ENCODE measurements at regions not wholly inside any gene's neighbourhood (a gene's known extent, or its start where the extent isn't known, plus 50 kb on each side); places are given as distances from the start of the nearest gene placed in this dataset.

DNA sequence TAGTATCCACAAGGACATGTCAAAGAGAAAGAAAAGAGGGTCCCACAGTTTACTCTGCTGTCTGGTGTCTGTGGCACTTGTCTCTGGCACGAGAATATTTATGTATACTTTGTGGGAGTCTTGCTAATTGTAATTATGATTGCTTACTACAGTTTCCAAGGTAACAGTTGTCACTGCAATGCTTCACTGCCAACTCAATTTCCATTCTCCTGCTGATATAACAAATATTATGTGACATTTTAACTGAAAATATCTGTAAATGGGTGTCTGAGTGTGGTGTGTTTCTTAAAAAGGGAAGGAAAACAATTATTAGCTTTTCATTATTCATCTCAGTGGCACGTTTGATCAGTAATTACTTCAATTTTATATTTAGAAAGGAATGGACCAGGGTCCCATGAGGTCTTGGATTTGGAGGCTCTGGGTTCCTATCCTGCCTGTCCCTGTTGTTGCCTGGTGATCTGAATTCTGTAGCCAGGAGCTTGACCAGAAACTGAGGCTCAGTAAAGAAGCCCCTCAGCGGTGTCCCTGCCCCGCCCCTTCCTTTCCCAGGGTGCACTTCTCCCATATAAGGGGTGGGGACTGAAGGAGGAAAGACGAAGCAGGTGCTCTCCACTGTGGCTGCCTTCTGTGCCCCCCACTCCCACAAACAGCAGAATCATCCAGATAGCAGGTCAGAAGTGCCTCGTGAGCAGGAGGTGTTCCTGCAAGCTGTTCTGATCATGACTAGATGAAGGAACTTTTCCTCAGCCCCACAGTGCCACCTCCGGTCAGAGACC, 137.3 kb upstream of the KIF2A start:
- H3K23me2 ChIP-seq (ENCODE audit: low read depth, low read length): no peaks in the 10 kb centered on the region; the same call in 1 of the 2 replicates
- ChIA-PET POLR2A (ENCODE audit: partially characterized antibody) (no interaction called here), CTCF (ENCODE audit: partially characterized antibody) (interaction anchor here (2.0 kb wide), 1 partner anchor 10 kb away, joined by 4 read pairs; no protein-coding TSS in a partner anchor)
- H2AFZ ChIP-seq (ENCODE audit: low read length): no peak overlapping the region
- 91% methylated on average over 7 of the region's 7 CpGs; no CpG with 5 or more reads in 1 of the 2 experiments for WGBS, 2 experiments (ENCODE audit: extremely low coverage in 1 of 2, insufficient coverage in 1 of 2, insufficient read length in 1 of 2, insufficient replicate concordance in 2 of 2, low coverage in 1 of 2, low lambda C conversion rate in 2 of 2, missing lambda C conversion rate in 1 of 2)
- no peak overlapping the region for H2BK120ac ChIP-seq (replicated peaks; ENCODE audit: low read depth, low read length)
- H3K27ac ChIP-seq (ENCODE audit: low read depth, low read length): no peak overlapping the region
- no peak overlapping the region for H3K14ac ChIP-seq (ENCODE audit: insufficient read length)
- no peak overlapping the region for H4K91ac ChIP-seq (replicated peaks; ENCODE audit: insufficient read length, low read length)
- no peak overlapping the region for H3K56ac ChIP-seq (replicated peaks; ENCODE audit: insufficient read length, low read depth, low read length)
- H3K9ac ChIP-seq (replicated peaks in 1 of 4; ENCODE audit: extremely low read depth in 1 of 4, low read depth in 3 of 4, low read length in 3 of 4): no peak overlapping the region
- no peaks in the 10 kb centered on the region for H3K79me2 ChIP-seq (ENCODE audit: control insufficient read depth in 1 of 2, insufficient read depth in 2 of 2, low read length in 2 of 2)
- H3K79me1 ChIP-seq (ENCODE audit: low read depth, low read length): no peaks in the 10 kb centered on the region
- H2BK15ac ChIP-seq (ENCODE audit: low read length): no peak overlapping the region
- H3K23ac ChIP-seq (ENCODE audit: insufficient read length): no peak overlapping the region
- H4K8ac ChIP-seq (ENCODE audit: extremely low read depth, insufficient read depth, low read length): no peak overlapping the region
- no peaks in the 10 kb centered on the region for H3K9me3 ChIP-seq (ENCODE audit: insufficient read depth in 2 of 2, low read depth in 1 of 2, low read length in 1 of 2)
- no peak overlapping the region for H4K5ac ChIP-seq (ENCODE audit: insufficient read length, low read depth, low read length)
- FAIRE-seq: no peak
- no peaks in the 10 kb centered on the region for H3K4me1 ChIP-seq (replicated peaks in 1 of 4; ENCODE audit: control insufficient read depth in 3 of 4, insufficient read depth in 4 of 4, low read length in 3 of 4)
- H2BK12ac ChIP-seq (ENCODE audit: low read depth, low read length): no peak overlapping the region
- no peaks in the 10 kb centered on the region for H3K27me3 ChIP-seq (replicated peaks in 1 of 4; ENCODE audit: control insufficient read depth in 3 of 4, extremely low read depth in 1 of 4, insufficient read depth in 3 of 4, low read length in 3 of 4)
- no peaks in the 10 kb centered on the region for H3K36me3 ChIP-seq (ENCODE audit: control insufficient read depth in 2 of 4, insufficient read depth in 4 of 4, low read length in 3 of 4)
- no peaks in the 10 kb centered on the region for H4K20me1 ChIP-seq (replicated peaks in 1 of 2; ENCODE audit: control insufficient read depth in 1 of 2, insufficient read depth in 2 of 2, low read length in 2 of 2)
- H2BK5ac ChIP-seq (ENCODE audit: low read depth, low read length): no peak overlapping the region
- no peak overlapping the region for H3K18ac ChIP-seq (ENCODE audit: extremely low read depth, low read length)
- no peak overlapping the region for H3K4me3 ChIP-seq (ENCODE audit: extremely low read depth in 1 of 4, insufficient read depth in 2 of 4, low read depth in 3 of 4, low read length in 4 of 4)
- H3K4ac ChIP-seq (replicated peaks; ENCODE audit: insufficient read length, low read depth, low read length): no peak overlapping the region
- DNase-seq (ENCODE audit: low read depth in 1 of 2, low spot score in 2 of 2): no peak
- H2BK20ac ChIP-seq (ENCODE audit: low read length): no peak overlapping the region
- no peak overlapping the region; a peak in 1 of 4 replicates for H3K4me2 ChIP-seq (ENCODE audit: insufficient read depth in 1 of 2, low read depth in 2 of 2, low read length in 2 of 2)
- H2AK5ac ChIP-seq (ENCODE audit: low read depth, low read length): no peak overlapping the region
- TF ChIP-seq POLR2AphosphoS5 (IDR thresholded peaks at IDR 0.05; ENCODE audit: low read depth, low read length) (no peak), KDM4A (IDR thresholded peaks at IDR 0.05; ENCODE audit: low read depth, low read length, severe bottlenecking) (no peak), CHD2 (IDR thresholded peaks at IDR 0.05; ENCODE audit: low read length) (no peak), CBX8 (IDR thresholded peaks at IDR 0.05; ENCODE audit: borderline replicate concordance, low read depth, low read length) (no peak), SIN3A (conservative IDR thresholded peaks at IDR 0.05 in 1 of 2, IDR thresholded peaks at IDR 0.05 in 1 of 2; ENCODE audit: low read depth in 1 of 2, low read length in 2 of 2) (no peak), HDAC6 (IDR thresholded peaks at IDR 0.05; ENCODE audit: low read depth, low read length) (no peak), POLR2A (IDR thresholded peaks at IDR 0.05; ENCODE audit: control extremely low read depth in 1 of 2, low read depth in 2 of 2, low read length in 2 of 2) (no peak)
